Uterus (tissue), 3 donors: ENCODE measurements at regions not wholly inside any gene's neighbourhood (a gene's known extent, or its start where the extent isn't known, plus 50 kb on each side); places are given as distances from the start of the nearest gene placed in this dataset.
A peak's percentile ranks its signal among the peaks of the same experiment; 100 is the strongest.

Source experiments
- DNase-seq, 2 donors: peaks; one replicate each; pipeline ENCODE4 v3.0.0-alpha.2; 2019 to 2020
- H3K27ac ChIP-seq, 2 donors: fragments of 200-600 bp; sonication (generic); 1 replicate in 1 of 2; 2 replicates in 1 of 2; pipeline ENCODE4 v1.5.1; 2016 to 2018
- H3K27me3 ChIP-seq, 2 donors: fragments of 200-600 bp; sonication (generic); one replicate each; pipeline ENCODE4 v1.5.1; 2018 to 2019; ENCODE audit warnings: control low read depth in 1 of 2
- H3K36me3 ChIP-seq, 2 donors: fragments of 200-600 bp; sonication (generic); one replicate each; pipeline ENCODE4 v1.5.1; 2019; ENCODE audit warnings: control low read depth in 1 of 2
- H3K4me1 ChIP-seq, 2 donors: fragments of 200-600 bp; sonication (generic); one replicate each; pipeline ENCODE4 v1.5.1; 2018 to 2019; ENCODE audit warnings: control low read depth in 1 of 2
- H3K4me3 ChIP-seq, 2 donors: fragments of 200-600 bp; sonication (generic); 1 replicate in 1 of 2; 2 replicates in 1 of 2; pipeline ENCODE4 v1.5.1; 2018 to 2019; ENCODE audit warnings: mild to moderate bottlenecking in 1 of 2
- H3K9me3 ChIP-seq, 2 donors: fragments of 200-600 bp; sonication (generic); one replicate each; pipeline ENCODE4 v1.5.1; 2019; ENCODE audit warnings: control low read depth in 1 of 2
- CTCF ChIP-seq, 4 experiments: fragments of 200-600 bp in 2 of 4; fragments of 450-650 bp in 2 of 4; sonication (generic) in 2 of 4; IDR thresholded peaks; one replicate each; pipeline ENCODE4 v1.5.1; 2016 to 2019; ENCODE audit warnings: antibody characterized with exemption in 4 of 4, mild to moderate bottlenecking in 2 of 4, moderate library complexity in 1 of 4
- POLR2A ChIP-seq, 2 donors: fragments of 450-650 bp; IDR thresholded peaks; one replicate each; pipeline ENCODE4 v1.6.1; 2016; ENCODE audit warnings: antibody characterized with exemption in 2 of 2, mild to moderate bottlenecking in 1 of 2, moderate library complexity in 1 of 2
- intact Hi-C: fragments of 100-400 bp; cut with DNase I; formaldehyde crosslinking; loops from one replicate; pipeline ENCODE4 v1.15.1; 2023; ENCODE audit warnings: low total_unique reads
- donor health status: DM: yes; HTN: yes; CAD: no.

GRCh38 chr2:128420131-128420530 is 101.5 kb upstream of the HS6ST1 start:
- intact Hi-C loops = no loop called here
- no peaks in the 10 kb centered on the region for H3K9me3 ChIP-seq
- H3K27ac ChIP-seq = no peak overlapping the region
- H3K4me3 ChIP-seq = no peak overlapping the region
- no peaks in the 10 kb centered on the region for H3K27me3 ChIP-seq
- H3K4me1 ChIP-seq = no peaks in the 10 kb centered on the region
- TF ChIP-seq CTCF (IDR thresholded peaks at IDR 0.05) (no peak), POLR2A (IDR thresholded peaks at IDR 0.05) (no peak)
- peak in 1 of 2 donors; percentile 1 for DNase-seq
- no peaks in the 10 kb centered on the region for H3K36me3 ChIP-seq

- no peaks in the 10 kb centered on the region for H3K36me3 ChIP-seq
- H3K4me3 ChIP-seq = no peak overlapping the region
- H3K27ac ChIP-seq = no peak overlapping the region
- DNase-seq = peak in 1 of 2 donors; percentile 2
- no peaks in the 10 kb centered on the region for H3K9me3 ChIP-seq
- H3K27me3 ChIP-seq = no peaks in the 10 kb centered on the region
- no peak for TF ChIP-seq CTCF (IDR thresholded peaks at IDR 0.05)
- TF ChIP-seq POLR2A (IDR thresholded peaks at IDR 0.05) = no peak
- no peaks in the 10 kb centered on the region for H3K4me1 ChIP-seq
- intact Hi-C loops = no loop called here
These were observed 102.1 kb upstream of the HS6ST1 start for GRCh38 chr2:128420776-128421175.

- Histone ChIP-seq H3K27ac (no peak overlapping the region), H3K27me3 (no peaks in the 10 kb centered on the region), H3K4me1 (no peaks in the 10 kb centered on the region), H3K9me3 (no peaks in the 10 kb centered on the region), H3K4me3 (no peak overlapping the region), H3K36me3 (no peaks in the 10 kb centered on the region)
- intact Hi-C loops = no loop called here
- DNase-seq = peak in 1 of 2 donors; percentile 7
- TF ChIP-seq CTCF (IDR thresholded peaks at IDR 0.05) (no peak), POLR2A (IDR thresholded peaks at IDR 0.05) (no peak)
These were observed 102.6 kb upstream of the HS6ST1 start for GRCh38 chr2:128421286-128421685.

- Histone ChIP-seq H3K36me3 (no peaks in the 10 kb centered on the region), H3K4me1 (no peaks in the 10 kb centered on the region), H3K4me3 (no peak overlapping the region), H3K27ac (no peak overlapping the region), H3K9me3 (no peaks in the 10 kb centered on the region), H3K27me3 (no peaks in the 10 kb centered on the region)
- DNase-seq = peak in 1 of 2 donors; percentile 7
- intact Hi-C loops = no loop called here
- TF ChIP-seq POLR2A (IDR thresholded peaks at IDR 0.05) = no peak
- TF ChIP-seq CTCF (IDR thresholded peaks at IDR 0.05) = no peak
These were observed 103.2 kb upstream of the HS6ST1 start for GRCh38 chr2:128421861-128422311.

- Histone ChIP-seq H3K27ac (no peak overlapping the region), H3K36me3 (no peaks in the 10 kb centered on the region), H3K4me1 (no peaks in the 10 kb centered on the region), H3K4me3 (no peak overlapping the region), H3K9me3 (no peaks in the 10 kb centered on the region), H3K27me3 (no peaks in the 10 kb centered on the region)
- peak in 1 of 2 donors; percentile 8 for DNase-seq
- intact Hi-C loops = no loop called here
- TF ChIP-seq POLR2A (IDR thresholded peaks at IDR 0.05) (no peak), CTCF (IDR thresholded peaks at IDR 0.05) (no peak)
These were observed 103.9 kb upstream of the HS6ST1 start for GRCh38 chr2:128422571-128422970.
